Mesendoderm (in vitro differentiated cells): ENCODE measurements at regions not wholly inside any gene's neighbourhood (a gene's known extent, or its start where the extent isn't known, plus 50 kb on each side); places are given as distances from the start of the nearest gene placed in this dataset.
"Not testable (repeated sequence)": the region's sequence is repeated elsewhere in the genome, so short reads cannot be mapped to it uniquely, and the experiment has no call there.

ENCODE experiments used
- DNase-seq: peaks from one replicate; pipeline ENCODE4 v3.0.0; 2013
- H2AK5ac ChIP-seq: 2 replicates; pipeline ENCODE4 v1.6.1; 2013; ENCODE audit warnings: low read length, inconsistent platforms
- H2BK120ac ChIP-seq: 2 replicates; pipeline ENCODE4 v1.6.1; 2013; ENCODE audit warnings: low read depth, mild to moderate bottlenecking, low read length, moderate library complexity, mixed read lengths
- H2BK15ac ChIP-seq: replicated peaks from 2 replicates; pipeline ENCODE4 v1.6.1; 2013; ENCODE audit warnings: low read depth, mild to moderate bottlenecking, moderate library complexity
- H2BK5ac ChIP-seq: 2 replicates; pipeline ENCODE4 v1.6.1; 2013; ENCODE audit warnings: low read length, inconsistent platforms
- H3K18ac ChIP-seq: 2 replicates; pipeline ENCODE4 v1.6.1; 2013; ENCODE audit warnings: mild to moderate bottlenecking, low read length, mixed read lengths
- H3K23ac ChIP-seq: one replicate; pipeline ENCODE4 v1.6.1; 2013; ENCODE audit warnings: low read length
- H3K27ac ChIP-seq: 2 replicates; pipeline ENCODE4 v1.5.1; 2013; ENCODE audit warnings: low read depth, mild to moderate bottlenecking, inconsistent platforms, low read length, moderate library complexity
- H3K27me3 ChIP-seq: 2 replicates; pipeline ENCODE4 v1.6.1; 2013; ENCODE audit warnings: low read length, control low read depth, mild to moderate bottlenecking, inconsistent platforms; ENCODE audit not compliant: insufficient read depth, poor library complexity
- H3K36me3 ChIP-seq: 2 replicates; pipeline ENCODE4 v1.6.1; 2013; ENCODE audit warnings: low read length, inconsistent platforms; ENCODE audit not compliant: control insufficient read depth, insufficient read depth
- H3K4ac ChIP-seq: one replicate; pipeline ENCODE4 v1.6.1; 2013; ENCODE audit warnings: low read depth, mild to moderate bottlenecking, low read length, moderate library complexity
- H3K4me1 ChIP-seq: 2 replicates; pipeline ENCODE4 v1.6.1; 2013; ENCODE audit warnings: low read depth, low read length, inconsistent platforms; ENCODE audit not compliant: control insufficient read depth
- H3K4me2 ChIP-seq: 2 replicates; pipeline ENCODE4 v1.6.1; 2013; ENCODE audit warnings: low read length
- H3K4me3 ChIP-seq: 2 replicates; pipeline ENCODE4 v1.5.1; 2013; ENCODE audit warnings: mild to moderate bottlenecking, low read length
- H3K56ac ChIP-seq: one replicate; pipeline ENCODE4 v1.6.1; 2013; ENCODE audit warnings: low read length
- H3K79me1 ChIP-seq: 2 replicates; pipeline ENCODE4 v1.6.1; 2013; ENCODE audit warnings: low read length, inconsistent platforms
- H3K79me2 ChIP-seq: 2 replicates; pipeline ENCODE4 v1.6.1; 2013; ENCODE audit warnings: mild to moderate bottlenecking, low read length; ENCODE audit not compliant: control insufficient read depth, insufficient read depth
- H3K9ac ChIP-seq: 2 replicates; pipeline ENCODE4 v1.6.1; 2013; ENCODE audit warnings: low read length, inconsistent platforms
- H4K5ac ChIP-seq: one replicate; pipeline ENCODE4 v1.6.1; 2013; ENCODE audit warnings: low read length
- H4K8ac ChIP-seq: one replicate; pipeline ENCODE4 v1.6.1; 2013; ENCODE audit warnings: low read depth, mild to moderate bottlenecking, control low read depth, low read length, moderate library complexity
- WGBS: extraction: QIAGEN DNeasy Blood & Tissue Kit; methylation state at CpG from one replicate; pipeline ENCODE4 v1.1.7; 2013; ENCODE audit warnings: low lambda C conversion rate, missing lambda C conversion rate; ENCODE audit not compliant: insufficient coverage; ENCODE audit errors: extremely low coverage; 5-methylcytosine and 5-hydroxymethylcytosine counted together

DNA sequence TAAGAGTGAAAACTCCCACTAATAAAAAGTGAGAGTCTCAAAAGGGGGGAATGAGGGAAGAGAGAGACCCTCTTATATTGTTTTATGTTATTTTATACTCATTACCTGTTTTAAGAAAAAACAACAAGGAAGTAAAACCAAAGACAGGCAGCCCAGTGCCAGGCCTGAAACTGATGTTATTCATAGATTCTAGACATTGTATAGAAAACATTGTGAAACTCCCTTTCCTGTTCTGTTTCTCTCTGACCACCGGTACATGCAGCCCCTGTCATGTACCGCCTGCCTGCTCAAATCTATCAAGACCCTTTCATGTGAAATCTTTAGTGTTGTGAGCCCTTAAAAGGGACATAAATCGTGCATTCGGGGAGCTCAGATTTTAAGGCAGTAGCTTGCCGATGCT lies 216.4 kb upstream of the CNTN3 start:
- H3K9ac ChIP-seq, H3K79me2 ChIP-seq, H2BK15ac ChIP-seq, H3K18ac ChIP-seq, DNase-seq, H2BK120ac ChIP-seq, H3K4ac ChIP-seq, H2BK5ac ChIP-seq, H3K23ac ChIP-seq, H3K36me3 ChIP-seq, H3K27ac ChIP-seq, H4K5ac ChIP-seq, H3K4me1 ChIP-seq, H3K79me1 ChIP-seq, H3K4me3 ChIP-seq, H3K56ac ChIP-seq, H3K4me2 ChIP-seq, H2AK5ac ChIP-seq, H3K27me3 ChIP-seq, H4K8ac ChIP-seq: not testable (repeated sequence)
- no CpG with 5 or more reads among the region's 5 CpGs for WGBS

GRCh38 chr3:74825404-74825803 lies 210.9 kb upstream of the CNTN3 start:
- not testable (repeated sequence) for H2AK5ac ChIP-seq, H3K79me1 ChIP-seq, H3K18ac ChIP-seq, H3K36me3 ChIP-seq, H3K27ac ChIP-seq, H3K4me1 ChIP-seq, H3K23ac ChIP-seq, H2BK120ac ChIP-seq, H4K5ac ChIP-seq, H3K9ac ChIP-seq, H3K27me3 ChIP-seq, H3K56ac ChIP-seq, DNase-seq, H4K8ac ChIP-seq, H3K4ac ChIP-seq, H2BK15ac ChIP-seq, H3K4me2 ChIP-seq, H3K79me2 ChIP-seq, H3K4me3 ChIP-seq, H2BK5ac ChIP-seq
- no CpG with 5 or more reads among the region's 11 CpGs for WGBS

- no peak overlapping the region for H4K5ac ChIP-seq
- no peak overlapping the region for H3K4me2 ChIP-seq
- peak overlapping the region; percentile 4 for H3K27ac ChIP-seq
- H3K79me1 ChIP-seq, result no peaks in the 10 kb centered on the region
- no peak overlapping the region for H3K4ac ChIP-seq
- H3K56ac ChIP-seq, result no peak overlapping the region
- H3K18ac ChIP-seq, result peak overlapping the region; percentile 23
- no peak overlapping the region for H2BK120ac ChIP-seq
- WGBS, result no CpG with 5 or more reads among the region's 4 CpGs
- H3K4me1 ChIP-seq, result no peaks in the 10 kb centered on the region
- no peaks in the 10 kb centered on the region for H3K27me3 ChIP-seq
- no peak overlapping the region for H3K9ac ChIP-seq
- no peak overlapping the region for H2AK5ac ChIP-seq
- H4K8ac ChIP-seq, result no peak overlapping the region
- H3K79me2 ChIP-seq, result no peaks in the 10 kb centered on the region
- no peak overlapping the region for H3K23ac ChIP-seq
- H3K4me3 ChIP-seq, result no peak overlapping the region
- H2BK15ac ChIP-seq, result no peak overlapping the region
- H3K36me3 ChIP-seq, result no peaks in the 10 kb centered on the region
- peak; percentile 10 for DNase-seq
- H2BK5ac ChIP-seq, result no peak overlapping the region
Observed at GRCh38 chr3:74824366-74824765, 209.9 kb upstream of the CNTN3 start.

DNA sequence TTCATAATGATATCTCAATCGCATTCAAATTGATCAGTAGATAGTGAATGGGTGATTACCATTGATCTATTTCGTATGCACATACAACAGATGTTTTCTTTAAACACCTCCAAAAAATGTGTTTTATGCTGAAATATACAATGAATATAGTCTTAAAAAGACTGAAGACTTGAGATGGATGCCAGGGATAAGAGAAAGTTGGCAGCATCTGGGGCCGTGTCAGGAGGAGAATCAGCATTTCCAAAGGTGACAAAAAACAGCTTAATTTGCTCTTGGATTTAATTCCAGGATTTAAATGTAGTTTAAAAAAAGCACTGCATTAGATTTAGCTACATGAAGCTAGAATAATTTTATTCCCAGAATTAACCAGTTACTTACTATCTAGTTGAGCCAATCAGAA lies 199.7 kb upstream of the CNTN3 start:
- no peak overlapping the region for H3K9ac ChIP-seq
- H2BK5ac ChIP-seq, result no peak overlapping the region
- H4K8ac ChIP-seq, result no peak overlapping the region
- H3K79me2 ChIP-seq, result no peaks in the 10 kb centered on the region
- H3K4me3 ChIP-seq, result no peak overlapping the region
- no peaks in the 10 kb centered on the region for H3K36me3 ChIP-seq
- H3K18ac ChIP-seq, result no peak overlapping the region
- H2BK15ac ChIP-seq, result no peak overlapping the region
- no peak overlapping the region for H3K4ac ChIP-seq
- H3K56ac ChIP-seq, result no peak overlapping the region
- no peak overlapping the region for H2BK120ac ChIP-seq
- no peaks in the 10 kb centered on the region for H3K4me1 ChIP-seq
- no peaks in the 10 kb centered on the region for H3K27me3 ChIP-seq
- no peak for DNase-seq
- H3K23ac ChIP-seq, result no peak overlapping the region
- no CpG with 5 or more reads among the region's 3 CpGs for WGBS
- no peak overlapping the region for H3K4me2 ChIP-seq
- no peak overlapping the region for H2AK5ac ChIP-seq
- no peak overlapping the region for H4K5ac ChIP-seq
- no peaks in the 10 kb centered on the region for H3K79me1 ChIP-seq
- no peak overlapping the region for H3K27ac ChIP-seq

DNA sequence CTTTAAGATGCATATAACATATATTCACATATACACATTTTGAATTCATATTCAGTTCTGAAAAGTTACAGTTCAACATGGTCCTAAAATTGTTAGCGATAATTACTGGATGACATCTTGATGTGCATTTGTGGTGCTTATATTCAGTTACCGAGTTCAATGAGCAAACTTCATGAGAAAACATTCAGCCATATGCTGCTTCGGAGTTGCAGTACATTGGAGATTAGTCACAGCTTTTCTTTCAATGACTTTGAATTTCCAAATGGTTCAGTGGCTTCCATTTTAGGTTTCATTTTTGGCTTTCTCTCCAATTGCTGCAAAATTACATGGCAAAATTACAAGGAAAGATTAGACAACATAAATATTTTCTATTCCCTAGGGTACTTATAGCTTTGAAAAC lies 198.3 kb upstream of the CNTN3 start:
- Histone ChIP-seq H3K56ac (no peak overlapping the region), H3K79me2 (no peaks in the 10 kb centered on the region), H3K4ac (no peak overlapping the region), H2BK5ac (no peak overlapping the region), H2BK15ac (no peak overlapping the region), H4K8ac (no peak overlapping the region), H3K4me1 (no peaks in the 10 kb centered on the region), H3K9ac (no peak overlapping the region), H3K18ac (no peak overlapping the region), H3K27ac (no peak overlapping the region), H3K4me2 (no peak overlapping the region), H2AK5ac (no peak overlapping the region), H4K5ac (no peak overlapping the region), H3K27me3 (no peaks in the 10 kb centered on the region), H2BK120ac (no peak overlapping the region), H3K79me1 (no peaks in the 10 kb centered on the region), H3K4me3 (no peak overlapping the region), H3K36me3 (no peaks in the 10 kb centered on the region), H3K23ac (no peak overlapping the region)
- no CpG with 5 or more reads among the region's 3 CpGs for WGBS
- DNase-seq, result no peak

GRCh38 chr3:74808506-74809275 lies 194.2 kb upstream of the CNTN3 start:
- WGBS, result no CpG with 5 or more reads among the region's 1 CpG
- H3K79me2 ChIP-seq, result no peaks in the 10 kb centered on the region
- H3K4me3 ChIP-seq, result no peak overlapping the region
- no peak overlapping the region for H4K8ac ChIP-seq
- no peak overlapping the region for H3K18ac ChIP-seq
- H4K5ac ChIP-seq, result no peak overlapping the region
- no peaks in the 10 kb centered on the region for H3K36me3 ChIP-seq
- no peak overlapping the region for H2BK5ac ChIP-seq
- H3K23ac ChIP-seq, result no peak overlapping the region
- DNase-seq, result no peak
- no peak overlapping the region for H3K4me2 ChIP-seq
- H3K56ac ChIP-seq, result no peak overlapping the region
- no peak overlapping the region for H3K27ac ChIP-seq
- no peak overlapping the region for H2AK5ac ChIP-seq
- no peak overlapping the region for H2BK120ac ChIP-seq
- no peaks in the 10 kb centered on the region for H3K4me1 ChIP-seq
- no peak overlapping the region for H3K4ac ChIP-seq
- H3K27me3 ChIP-seq, result no peaks in the 10 kb centered on the region
- no peak overlapping the region for H2BK15ac ChIP-seq
- no peaks in the 10 kb centered on the region for H3K79me1 ChIP-seq
- H3K9ac ChIP-seq, result no peak overlapping the region
